ENCODE measurements at regions not wholly inside any gene's neighbourhood (a gene's known extent, or its start where the extent isn't known, plus 50 kb on each side); places are given as distances from the start of the nearest gene placed in this dataset.

DNA sequence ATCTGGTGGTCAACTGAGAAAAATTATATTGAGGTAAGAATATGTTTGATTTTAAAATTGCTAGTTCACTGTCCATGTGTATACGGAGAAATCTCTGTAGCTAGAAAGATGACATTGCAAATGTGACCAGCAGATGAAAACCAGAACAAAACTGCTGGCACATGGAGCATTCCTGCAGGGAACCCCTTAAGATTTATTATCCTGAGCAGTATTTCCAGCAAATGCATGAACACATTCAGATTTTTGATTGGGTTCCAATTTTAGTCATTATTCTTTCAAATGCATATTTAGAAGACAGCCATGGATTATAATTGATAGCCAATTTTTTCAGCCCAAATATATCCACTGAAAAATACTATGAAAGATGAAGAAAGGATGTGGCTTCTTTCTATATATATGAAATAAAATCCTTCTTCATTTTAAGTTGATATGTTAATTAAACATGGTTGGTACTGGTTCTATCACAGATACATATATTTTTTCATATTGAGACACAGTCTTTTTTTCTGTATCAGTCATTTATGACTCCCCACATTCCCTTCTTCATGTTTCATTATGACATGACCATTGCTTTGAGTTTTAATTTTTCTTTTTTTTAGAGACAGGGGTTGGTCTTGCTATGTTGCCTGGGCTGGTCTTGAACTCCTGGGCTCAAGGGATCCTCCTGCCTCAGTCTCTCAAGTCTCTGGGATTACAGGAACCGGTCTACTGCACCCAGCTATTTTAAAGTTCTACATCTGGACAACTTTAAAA is 376.5 kb downstream of the KLF12 start:
- DNase-seq (ENCODE audit: low read depth in 3 of 3): no peak

DNA sequence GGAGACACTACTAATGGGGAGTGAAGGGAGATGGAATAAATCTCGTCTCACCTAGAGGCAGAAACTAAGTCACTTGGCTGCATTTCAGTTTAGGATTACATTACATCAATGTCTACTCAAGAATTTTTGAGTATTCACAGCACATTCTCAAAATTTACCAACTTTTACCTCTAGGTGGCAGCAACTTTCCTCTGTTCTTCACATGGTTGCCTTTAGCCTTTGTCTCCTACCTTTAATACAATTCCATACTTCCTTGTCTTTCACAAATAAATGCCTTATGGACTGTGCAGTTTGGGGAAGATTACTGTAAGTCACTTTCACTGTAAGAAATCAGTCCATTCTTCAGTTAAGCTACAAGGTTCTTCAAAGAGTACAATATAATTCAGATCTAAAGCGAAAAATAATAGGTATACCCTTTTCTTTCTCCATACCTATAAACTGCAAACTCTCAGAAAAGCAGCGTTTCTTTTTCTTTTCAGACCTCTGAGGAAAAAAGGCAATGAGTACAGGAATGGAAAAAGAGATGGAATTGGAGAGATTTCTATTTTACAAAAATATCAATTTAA is 379.4 kb downstream of the KLF12 start:
- peak in 1 of 3 experiments; percentile 17 for DNase-seq (ENCODE audit: low read depth in 3 of 3)

DNA sequence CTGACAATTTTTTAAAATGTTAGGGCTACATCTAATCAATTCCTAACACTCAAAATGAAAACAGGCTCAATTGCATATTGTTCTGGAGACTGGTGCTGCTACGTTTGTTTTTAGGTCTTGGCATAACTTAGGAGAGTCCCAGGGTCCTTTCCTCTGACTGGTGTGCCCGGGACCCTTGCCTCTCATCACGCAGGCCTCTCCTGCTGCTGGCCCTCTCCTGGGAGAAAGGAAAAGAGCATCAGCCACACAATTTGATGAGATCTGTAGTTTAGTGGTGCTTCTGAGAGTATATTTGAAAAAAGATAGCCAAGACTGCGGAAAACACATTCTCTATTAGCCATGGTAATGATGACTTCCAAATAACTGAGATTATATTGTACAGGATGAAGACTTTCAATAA is 380.0 kb downstream of the KLF12 start:
- no peak for DNase-seq (ENCODE audit: low read depth in 3 of 3)

DNA sequence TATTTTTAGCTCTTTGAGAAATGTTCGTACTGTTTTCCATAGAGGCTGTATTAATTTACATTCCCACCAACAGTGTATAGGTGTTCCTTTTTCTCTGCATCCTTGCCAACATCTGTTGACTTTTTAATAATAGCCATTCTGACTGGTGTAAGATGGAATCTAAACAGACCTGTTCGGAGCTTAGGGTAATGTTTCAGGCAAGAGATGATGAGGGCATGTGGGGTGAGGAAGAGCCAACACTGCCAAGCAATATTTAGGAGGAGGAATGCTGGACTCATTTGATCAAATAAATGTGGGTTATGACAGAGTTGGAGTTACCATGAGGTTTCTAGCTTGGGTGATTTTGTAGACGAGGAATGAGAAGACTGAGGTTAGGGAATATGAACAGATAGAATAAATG is 382.9 kb downstream of the KLF12 start:
- DNase-seq (ENCODE audit: low read depth in 3 of 3): no peak

DNA sequence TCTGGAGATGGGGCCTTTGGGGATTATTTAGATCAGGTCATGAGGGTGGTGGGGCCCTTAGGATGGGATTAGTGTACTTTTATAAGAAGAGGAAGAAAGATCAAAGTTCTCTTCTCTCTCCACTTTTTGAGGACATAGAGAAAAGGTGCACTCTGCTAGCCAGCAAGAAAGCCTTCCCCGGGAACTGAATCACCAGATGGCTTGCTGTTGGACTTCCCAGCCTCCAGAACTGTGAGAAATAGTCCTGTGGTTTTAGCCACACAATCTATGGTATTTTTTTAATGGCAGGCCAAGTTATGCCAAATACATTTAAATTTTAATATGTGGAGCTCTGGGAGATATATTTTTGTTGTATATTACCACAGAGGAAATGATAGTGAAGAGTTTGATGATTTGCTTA is 385.8 kb downstream of the KLF12 start:
- DNase-seq (ENCODE audit: low read depth in 3 of 3): no peak

DNA sequence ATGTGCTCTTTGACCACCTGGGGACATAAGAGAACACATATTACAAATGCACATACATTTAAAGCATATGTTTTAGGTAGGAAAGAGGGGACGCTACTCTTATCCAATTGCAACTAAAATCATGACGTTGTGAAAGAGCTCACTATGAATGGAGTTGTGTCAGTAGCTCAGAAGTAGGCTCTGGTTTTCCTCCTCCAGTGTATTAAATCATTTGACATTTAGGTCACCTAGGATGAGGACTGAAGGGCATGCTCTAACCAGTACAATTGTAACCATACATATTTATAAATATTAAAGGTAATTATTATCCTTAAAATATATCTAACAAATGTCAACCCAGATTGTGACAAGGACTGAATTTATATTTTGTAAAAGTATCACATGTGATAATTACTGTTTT is 389.0 kb downstream of the KLF12 start:
- no peak for DNase-seq (ENCODE audit: low read depth in 3 of 3)

DNA sequence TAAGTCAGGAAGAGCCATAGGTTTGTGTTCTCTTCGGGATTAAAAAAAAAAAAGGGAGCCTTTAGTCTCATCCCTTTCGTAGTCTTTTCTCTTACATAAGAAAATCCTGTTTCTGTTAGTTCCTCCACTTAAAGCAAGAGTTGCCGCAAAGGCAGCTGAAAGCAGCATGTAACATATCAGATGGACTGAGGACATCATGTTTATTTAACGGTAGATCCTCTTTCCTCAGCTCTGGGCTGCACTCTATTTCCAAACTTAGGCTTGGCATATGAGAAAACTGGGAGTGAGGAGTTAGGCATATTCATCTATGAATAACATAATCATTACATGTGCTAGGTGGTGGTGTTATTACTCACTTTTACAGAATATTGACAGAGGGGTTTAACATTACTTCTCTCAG is 391.2 kb downstream of the KLF12 start:
- no peak for DNase-seq (ENCODE audit: low read depth in 3 of 3)

DNA sequence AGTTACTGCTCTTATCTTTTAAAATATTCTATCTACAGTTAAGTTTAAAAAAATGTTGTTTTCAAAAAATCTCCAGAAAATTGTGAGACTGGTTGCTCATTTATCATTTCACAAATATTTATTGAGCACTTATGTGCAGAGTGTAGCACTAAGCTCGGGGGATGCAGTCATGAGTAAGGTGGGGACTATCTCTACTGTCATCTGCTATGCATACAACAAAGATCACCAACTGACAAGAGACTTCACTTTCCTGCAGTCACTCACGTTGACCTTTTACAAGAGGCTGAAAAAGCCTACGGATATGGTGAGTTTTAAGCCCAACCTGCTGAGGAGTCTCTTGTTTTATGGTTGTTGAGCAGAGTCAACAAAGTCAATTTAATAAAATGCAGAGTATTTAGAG is 392.5 kb downstream of the KLF12 start:
- no peak for DNase-seq (ENCODE audit: low read depth in 3 of 3)

DNA sequence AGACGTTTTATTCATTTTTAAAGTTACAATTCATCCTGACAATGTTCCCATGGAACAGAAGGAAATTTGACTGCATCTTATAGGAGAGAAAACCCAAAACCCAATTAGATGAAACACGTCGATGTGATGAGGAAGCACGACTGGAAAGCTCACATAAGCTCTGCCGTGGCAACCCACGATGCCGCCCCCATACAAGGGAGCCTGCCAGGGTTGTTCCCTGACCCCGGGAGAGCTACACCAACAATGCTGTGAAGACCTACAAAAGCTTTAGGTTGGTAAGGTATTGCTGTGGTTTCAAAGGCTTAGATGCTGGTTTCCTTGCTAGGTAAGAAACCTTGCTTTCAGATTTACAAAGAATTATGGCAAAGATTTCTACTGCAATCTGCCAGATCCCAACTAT is 393.1 kb downstream of the KLF12 start:
- peak in 1 of 3 experiments; percentile 5 for DNase-seq (ENCODE audit: low read depth in 3 of 3)

DNA sequence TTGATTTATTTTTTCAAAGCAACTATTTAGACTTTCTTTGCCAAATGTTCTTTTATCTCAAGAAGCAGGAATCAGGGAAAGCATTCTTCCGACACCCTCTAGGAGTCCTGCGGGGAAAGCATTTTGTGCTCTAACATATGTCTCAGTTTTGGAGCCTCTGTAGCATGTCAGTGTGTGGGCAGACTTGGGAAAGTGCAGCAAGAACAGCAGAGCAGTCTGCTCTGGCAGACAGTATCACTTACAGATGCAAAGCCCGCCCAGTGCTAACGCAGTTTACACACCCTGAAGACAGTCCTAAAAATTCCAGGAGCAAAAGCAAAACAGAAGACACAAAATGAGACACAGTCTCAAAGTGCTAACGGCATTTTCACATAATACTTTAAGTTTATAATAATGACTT is 393.5 kb downstream of the KLF12 start:
- DNase-seq (ENCODE audit: low read depth in 3 of 3): no peak

DNA sequence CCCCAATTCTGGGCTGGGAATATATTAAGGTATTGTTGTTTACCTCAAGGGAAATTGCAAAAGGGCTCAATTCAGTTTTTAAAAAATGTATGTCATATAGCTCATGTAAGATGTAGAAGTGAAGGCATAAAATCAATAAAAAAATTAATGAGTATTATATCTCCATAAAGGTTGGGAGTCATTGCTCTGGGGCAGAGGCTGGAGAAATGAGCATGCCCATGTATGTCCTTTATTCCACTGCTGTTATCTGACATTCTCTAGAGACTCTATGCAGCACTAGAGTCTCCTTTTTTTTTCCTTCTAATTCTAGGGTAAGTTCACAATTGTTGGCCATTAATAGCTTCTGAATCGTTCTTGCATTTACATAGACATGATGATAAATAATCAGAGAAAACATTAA is 394.8 kb downstream of the KLF12 start:
- no peak for DNase-seq (ENCODE audit: low read depth in 3 of 3)

DNA sequence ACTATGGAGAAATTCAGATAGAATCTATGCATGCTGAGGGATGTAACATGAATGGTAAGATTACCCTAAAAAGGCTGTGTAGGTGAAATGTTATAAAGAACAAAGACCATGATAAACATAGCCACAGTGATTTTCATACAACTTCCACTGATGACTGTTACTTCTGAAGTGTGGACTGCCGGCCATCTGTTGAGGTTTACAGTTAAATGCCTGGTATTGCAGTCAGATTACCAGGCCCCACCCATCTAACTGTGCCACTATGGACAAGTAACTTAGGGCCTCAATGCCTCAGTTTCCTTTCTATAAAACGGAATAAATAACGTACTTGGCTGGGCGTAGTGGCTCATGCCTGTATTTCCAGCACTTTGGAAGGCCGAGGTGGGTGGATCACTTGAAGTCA is 395.6 kb downstream of the KLF12 start:
- DNase-seq (ENCODE audit: low read depth in 3 of 3): no peak

DNA sequence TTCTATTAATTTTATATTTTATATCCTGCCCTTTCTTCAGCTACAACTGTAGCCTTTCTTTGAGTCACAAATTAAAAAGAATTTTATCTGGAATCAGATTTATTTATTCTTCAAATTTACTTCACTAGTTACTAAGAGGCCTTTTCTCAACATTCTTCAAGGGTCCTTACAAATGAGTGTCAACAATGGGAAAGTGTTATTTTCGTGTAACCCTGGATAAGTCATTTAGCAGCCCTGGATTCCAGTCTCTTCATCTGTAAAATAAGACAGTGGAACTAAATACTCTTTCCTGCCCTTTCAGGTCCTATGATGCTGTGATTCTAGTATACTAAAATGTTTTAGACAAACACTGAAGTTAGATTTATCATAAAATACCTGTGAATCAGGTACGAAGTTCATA is 397.0 kb downstream of the KLF12 start:
- no peak for DNase-seq (ENCODE audit: low read depth in 3 of 3)

DNA sequence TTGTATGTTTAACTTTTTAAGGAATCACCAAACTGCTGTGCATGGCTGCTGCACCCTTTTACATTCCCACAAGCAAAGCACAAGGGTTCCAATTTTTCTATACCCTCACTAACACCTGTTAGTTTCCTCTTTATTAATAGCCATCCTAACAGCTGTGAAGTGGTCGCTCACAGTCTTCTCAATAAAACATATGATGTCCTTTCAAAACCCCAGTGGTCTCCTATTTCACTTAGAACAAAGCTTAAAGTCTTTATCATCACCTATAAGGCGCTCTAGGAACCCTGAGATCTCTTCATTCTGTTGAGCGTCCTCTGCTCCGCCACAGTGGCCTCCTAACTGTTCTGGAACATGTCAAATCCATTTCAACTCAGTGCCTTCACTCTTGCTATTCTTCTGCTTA is 400.5 kb downstream of the KLF12 start:
- DNase-seq (ENCODE audit: low read depth in 3 of 3): no peak

DNA sequence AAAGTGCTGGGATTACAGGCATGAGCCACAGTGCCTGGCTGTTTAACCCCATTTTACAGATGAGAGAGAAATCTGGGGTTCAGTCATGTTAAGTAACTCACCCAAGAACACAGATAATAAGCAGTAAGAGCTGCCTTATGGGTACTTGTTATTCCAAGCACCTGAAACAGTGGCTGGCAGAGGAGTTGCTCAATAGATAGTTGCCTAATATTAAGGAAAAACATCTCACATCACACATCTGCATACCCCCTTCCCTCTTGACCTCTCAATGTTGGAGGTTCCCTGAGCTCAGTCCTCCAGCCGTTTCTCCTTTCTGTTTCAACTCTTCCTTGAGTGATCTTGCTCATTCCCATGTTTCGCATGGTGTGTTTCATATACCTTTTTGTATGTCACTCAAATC is 401.9 kb downstream of the KLF12 start:
- DNase-seq (ENCODE audit: low read depth in 3 of 3): no peak

DNA sequence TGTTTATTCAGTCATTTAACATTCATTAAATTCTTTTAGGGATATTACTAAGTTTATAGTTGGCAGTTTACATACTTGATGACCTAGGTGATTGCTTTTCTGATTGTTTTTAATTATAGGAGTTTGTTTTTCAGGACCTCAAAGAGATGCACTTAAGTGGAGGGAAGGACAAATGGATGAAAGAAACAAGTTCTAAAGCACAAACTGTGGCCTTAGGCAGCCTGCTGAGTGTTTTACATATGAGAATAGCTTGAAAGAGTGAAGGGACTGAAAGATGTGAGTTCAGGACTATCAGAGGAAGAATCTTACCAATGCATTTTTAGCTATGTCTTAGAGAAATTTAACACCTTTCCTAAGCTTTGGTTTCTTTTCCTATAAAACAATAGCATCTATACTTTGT is 402.6 kb downstream of the KLF12 start:
- DNase-seq (ENCODE audit: low read depth in 3 of 3): no peak

DNA sequence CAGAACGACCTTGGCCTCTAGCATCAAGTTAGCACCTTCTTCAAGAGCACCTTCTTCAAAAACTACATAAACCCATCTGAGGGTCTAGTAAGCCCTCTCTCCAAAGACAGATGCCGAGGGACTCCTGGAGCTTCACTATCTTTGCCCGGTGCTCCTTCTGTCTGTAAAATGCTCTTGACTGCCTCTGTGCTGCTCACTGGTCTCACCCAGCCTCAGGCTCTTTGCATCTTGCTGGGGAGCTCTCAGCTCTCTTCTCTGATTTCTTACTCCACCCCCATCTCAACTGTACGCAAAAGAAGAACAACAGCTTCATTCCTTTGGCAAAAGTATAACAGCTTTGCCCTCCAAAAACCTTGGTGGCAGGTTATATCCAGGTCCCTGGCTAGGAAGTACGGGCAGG is 404.2 kb downstream of the KLF12 start:
- no peak for DNase-seq (ENCODE audit: low read depth in 3 of 3)

DNA sequence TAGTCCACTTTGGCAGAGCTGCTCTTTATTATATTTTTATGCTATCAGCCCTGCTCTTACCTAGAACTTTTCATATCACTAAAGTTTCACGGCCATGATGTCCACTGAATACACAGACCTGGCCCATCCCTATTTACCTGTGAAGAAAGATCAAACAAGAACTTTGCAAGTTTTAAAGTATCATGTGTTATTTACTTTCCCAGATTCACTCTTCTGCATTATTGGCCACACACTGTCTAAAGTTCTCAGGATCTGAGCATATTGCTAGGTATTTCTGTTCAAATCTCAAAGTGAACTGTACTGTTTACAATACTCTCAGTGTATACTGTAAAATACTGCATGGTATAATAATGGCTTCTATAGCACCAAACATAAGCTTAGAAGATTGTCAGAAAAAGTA is 405.2 kb downstream of the KLF12 start:
- DNase-seq (ENCODE audit: low read depth in 3 of 3): no peak

DNA sequence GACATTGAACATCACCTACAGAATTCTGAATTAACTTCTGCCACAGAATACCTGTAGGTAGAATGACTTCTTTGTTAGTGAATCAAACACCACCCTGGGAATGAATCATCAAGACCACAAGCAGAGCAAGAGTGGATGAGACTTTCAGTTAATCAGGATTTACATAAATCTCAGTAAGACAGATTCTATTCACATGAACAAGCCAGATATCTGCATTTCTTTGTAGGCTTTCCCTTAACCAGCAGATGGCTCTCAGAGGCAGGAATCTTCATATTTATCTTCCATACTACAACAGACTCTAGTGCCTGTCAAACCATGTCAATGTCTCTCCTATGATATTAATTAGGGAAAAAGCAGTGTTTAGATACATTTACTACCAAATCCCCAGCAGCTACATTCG is 412.1 kb downstream of the KLF12 start:
- DNase-seq (ENCODE audit: low read depth in 3 of 3): no peak

DNA sequence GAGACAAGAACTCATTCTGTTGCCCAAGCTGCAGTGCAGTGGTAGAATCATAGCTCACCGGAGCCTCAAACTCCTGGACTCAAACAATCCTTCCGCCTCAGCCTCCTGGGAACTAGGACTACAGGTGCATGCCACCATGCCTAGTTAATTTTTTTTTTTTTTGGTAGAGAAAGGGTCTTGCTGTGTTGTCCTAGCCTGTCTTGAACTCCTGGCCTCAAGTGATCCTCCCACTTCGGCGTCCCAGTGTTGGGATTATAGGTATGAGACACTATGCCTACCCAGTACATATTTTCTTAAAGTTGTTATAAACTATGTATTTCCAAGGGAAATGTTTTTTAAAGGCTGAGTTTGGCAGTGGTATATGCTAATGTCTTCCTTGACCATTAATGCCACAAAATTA is 412.6 kb downstream of the KLF12 start:
- no peak for DNase-seq (ENCODE audit: low read depth in 3 of 3)

DNA sequence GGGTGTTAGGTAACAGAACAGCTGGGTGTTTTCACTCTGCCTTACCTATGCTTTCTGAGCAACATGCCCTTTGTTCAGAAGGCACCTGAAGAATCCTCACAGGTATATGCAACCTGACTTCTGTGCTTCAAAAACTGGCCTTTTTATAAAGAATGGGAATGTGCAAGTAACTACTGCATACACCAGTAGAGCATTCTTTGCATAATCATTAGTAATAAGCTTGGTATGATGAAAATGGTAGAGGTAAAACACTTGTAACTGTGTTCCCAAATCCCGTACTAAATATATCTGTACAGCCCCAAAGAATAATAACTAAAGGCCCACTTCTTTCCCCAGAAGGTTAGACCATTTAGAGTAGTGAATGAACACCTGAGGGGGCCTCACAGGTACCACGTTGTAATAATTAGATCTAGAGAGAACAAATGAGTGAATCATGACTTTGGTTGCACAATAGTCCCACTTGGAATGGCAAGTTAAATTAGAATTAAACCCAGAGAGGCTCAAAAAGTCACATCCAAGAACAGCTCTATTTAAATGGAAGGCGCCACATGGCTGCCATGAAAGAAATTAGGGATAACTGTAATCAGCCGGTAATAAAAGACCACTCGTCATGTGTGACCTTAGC is 413.9 kb downstream of the KLF12 start:
- no peak for DNase-seq (ENCODE audit: low read depth in 3 of 3)

DNA sequence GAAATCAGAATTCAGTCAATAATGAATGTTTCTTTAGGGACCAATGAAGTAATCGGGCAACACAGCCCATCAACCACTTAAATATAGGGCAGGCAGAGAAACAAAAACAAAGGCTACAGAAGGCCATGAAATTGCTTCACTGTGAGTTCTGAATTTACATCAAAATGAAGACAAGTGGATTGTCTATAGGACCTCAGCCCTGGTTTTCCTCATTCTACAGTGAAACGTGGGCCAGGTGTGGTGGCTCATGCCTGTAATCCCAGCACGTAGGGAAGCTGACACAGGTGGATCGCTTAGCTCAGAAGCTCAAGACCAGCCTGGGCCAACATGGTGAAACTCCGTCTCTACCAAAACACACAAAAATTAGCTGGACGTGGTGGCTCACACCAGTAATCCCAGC is 416.0 kb downstream of the KLF12 start:
- DNase-seq (ENCODE audit: low read depth in 3 of 3): no peak

DNA sequence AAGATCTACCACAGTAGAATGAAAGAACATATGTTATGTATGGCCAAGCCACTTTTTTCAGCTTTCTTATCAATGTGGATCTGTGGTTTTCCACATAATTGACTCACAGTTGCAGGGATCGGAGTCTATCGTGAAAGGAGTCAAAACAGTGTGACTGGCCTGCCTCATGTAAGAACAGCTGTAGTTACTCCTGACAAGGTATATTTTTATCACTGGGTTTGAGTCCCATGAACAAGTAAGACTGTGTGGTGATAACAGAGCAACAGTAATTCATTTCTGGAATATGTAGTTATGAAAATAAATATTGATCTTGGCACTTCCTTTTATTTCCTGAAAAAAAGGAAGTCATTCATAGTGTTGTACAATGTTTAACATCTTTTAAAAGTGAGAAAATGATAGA is 416.6 kb downstream of the KLF12 start:
- no peak for DNase-seq (ENCODE audit: low read depth in 3 of 3)

All from stimulated activated CD4-positive, alpha-beta T cell treated with anti-CD3 and anti-CD28 coated beads, TNF-alpha, amount 100 ng/mL, for 24 hours (primary cell).